ENCODE measurements at regions not wholly inside any gene's neighbourhood (a gene's known extent, or its start where the extent isn't known, plus 50 kb on each side); places are given as distances from the start of the nearest gene placed in this dataset.
A peak's percentile ranks its signal among the peaks of the same experiment; 100 is the strongest.

DNA sequence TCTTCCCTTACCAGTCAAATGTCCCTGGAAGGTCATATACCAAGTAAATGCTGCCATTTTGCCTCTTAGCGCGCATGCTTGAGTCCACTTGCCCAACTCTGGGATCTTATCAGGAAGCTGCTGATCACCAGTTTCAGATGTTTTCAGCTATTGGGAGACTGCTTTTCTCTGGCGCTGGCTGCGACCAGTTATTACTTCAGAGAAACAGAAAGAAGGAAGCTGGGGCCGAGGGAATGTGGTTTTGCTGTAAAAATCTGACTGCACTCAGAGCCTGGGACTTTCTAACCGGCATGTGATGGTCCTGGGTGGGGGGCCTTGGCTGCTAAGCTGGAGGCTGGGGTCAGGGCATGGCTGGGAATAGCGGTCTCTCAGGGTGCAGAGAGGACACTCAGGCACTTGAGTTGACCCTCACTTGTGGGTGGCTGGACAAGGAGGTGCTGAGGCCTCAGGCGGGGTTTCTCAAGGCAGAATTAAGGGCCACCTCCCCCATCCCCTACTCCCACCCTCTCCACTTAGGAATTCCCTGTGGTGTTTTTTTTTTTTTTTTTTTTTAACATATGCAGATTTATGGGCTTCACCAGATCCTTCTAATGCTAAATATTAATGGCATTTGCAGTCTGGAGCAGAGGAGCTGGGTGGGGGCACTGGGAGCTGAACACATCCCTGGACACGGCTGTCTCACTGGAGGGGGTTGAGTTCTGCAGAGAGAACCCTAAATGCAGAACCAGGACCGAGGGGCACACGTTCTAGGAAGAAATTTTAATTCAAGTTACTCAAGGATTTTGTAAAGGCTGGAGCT lies 145.8 kb downstream of the CYLD start:
- Histone ChIP-seq H3K9ac (ENCODE audit: low read length) (no peak overlapping the region), H3K4me1 (ENCODE audit: low read length) (no peaks in the 10 kb centered on the region), H3K27ac (ENCODE audit: low read length) (no peak overlapping the region), H3K36me3 (replicated peaks; ENCODE audit: insufficient read depth, low read length) (no peaks in the 10 kb centered on the region), H3K9me3 (replicated peaks; ENCODE audit: insufficient read depth, low read length) (no peaks in the 10 kb centered on the region), H3K4me3 (ENCODE audit: low read length) (no peak overlapping the region), H3F3A (ENCODE audit: insufficient read depth, low read length) (no peaks in the 10 kb centered on the region), H2AFZ (ENCODE audit: low read length) (no peak overlapping the region), H3K4me2 (ENCODE audit: low read depth, low read length) (no peak overlapping the region), H3K9me2 (replicated peaks; ENCODE audit: insufficient read depth, low read length) (no peaks in the 10 kb centered on the region), H4K20me1 (ENCODE audit: insufficient read depth, low read length) (no peaks in the 10 kb centered on the region), H3K79me2 (ENCODE audit: low read length) (no peaks in the 10 kb centered on the region), H3K27me3 (replicated peaks; ENCODE audit: insufficient read depth, low read length) (no peaks in the 10 kb centered on the region)
- TF ChIP-seq EZH2phosphoT487 (IDR thresholded peaks at IDR 0.05; ENCODE audit: low read length) (no peak), EZH2 (optimal IDR thresholded peaks at IDR 0.05; ENCODE audit: low read depth, low read length) (no peak)
- TF ChIP-seq, protein P1, sequence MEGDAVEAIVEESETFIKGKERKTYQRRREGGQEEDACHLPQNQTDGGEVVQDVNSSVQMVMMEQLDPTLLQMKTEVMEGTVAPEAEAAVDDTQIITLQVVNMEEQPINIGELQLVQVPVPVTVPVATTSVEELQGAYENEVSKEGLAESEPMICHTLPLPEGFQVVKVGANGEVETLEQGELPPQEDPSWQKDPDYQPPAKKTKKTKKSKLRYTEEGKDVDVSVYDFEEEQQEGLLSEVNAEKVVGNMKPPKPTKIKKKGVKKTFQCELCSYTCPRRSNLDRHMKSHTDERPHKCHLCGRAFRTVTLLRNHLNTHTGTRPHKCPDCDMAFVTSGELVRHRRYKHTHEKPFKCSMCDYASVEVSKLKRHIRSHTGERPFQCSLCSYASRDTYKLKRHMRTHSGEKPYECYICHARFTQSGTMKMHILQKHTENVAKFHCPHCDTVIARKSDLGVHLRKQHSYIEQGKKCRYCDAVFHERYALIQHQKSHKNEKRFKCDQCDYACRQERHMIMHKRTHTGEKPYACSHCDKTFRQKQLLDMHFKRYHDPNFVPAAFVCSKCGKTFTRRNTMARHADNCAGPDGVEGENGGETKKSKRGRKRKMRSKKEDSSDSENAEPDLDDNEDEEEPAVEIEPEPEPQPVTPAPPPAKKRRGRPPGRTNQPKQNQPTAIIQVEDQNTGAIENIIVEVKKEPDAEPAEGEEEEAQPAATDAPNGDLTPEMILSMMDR (IDR thresholded peaks at IDR 0.05; ENCODE audit: low read length): no peak
- DNase-seq: no peak

DNA sequence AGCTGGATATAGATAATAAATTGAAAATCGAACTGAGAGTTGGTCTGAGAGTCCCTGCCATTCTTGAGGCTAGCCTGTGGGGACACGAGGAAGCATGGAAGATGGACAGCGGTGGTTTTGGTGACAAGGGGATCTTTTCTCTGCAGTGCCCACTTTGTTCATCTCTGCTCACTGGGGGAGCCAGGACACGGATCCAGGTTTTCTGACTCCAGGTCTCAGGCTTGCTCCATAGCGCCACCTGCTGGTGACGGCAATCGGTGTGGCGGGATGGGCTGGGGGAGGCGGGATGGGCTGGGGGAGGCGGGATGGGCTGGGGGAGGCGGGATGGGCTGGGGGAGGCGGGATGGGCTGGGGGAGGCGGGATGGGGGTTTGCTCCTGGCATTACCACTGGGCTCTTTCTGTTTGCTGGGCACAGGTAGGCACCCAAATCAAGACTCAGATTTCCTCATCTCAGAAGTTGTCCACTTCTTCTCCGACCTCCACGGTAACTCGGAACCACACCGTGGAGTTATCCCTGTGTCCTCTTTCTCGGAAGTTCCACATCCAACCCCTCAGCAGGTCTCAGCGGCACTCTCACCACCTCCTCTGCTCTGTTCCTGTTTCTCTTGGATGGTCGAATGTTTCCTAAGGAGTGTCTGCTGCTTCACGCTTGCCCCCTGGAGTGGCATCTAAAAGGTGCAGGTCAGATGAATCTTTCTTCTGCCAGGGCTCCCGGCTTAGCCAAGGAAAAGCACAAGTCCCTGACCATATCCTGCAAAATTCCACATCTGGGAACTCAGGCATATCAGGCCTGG lies 142.4 kb downstream of the CYLD start:
- no peaks in the 10 kb centered on the region for H3K27me3 ChIP-seq (replicated peaks; ENCODE audit: insufficient read depth, low read length)
- H3K9me2 ChIP-seq (replicated peaks; ENCODE audit: insufficient read depth, low read length): no peaks in the 10 kb centered on the region
- H3K79me2 ChIP-seq (ENCODE audit: low read length): no peaks in the 10 kb centered on the region
- H4K20me1 ChIP-seq (ENCODE audit: insufficient read depth, low read length): no peaks in the 10 kb centered on the region
- H3K4me3 ChIP-seq (ENCODE audit: low read length): no peak overlapping the region
- H3K36me3 ChIP-seq (replicated peaks; ENCODE audit: insufficient read depth, low read length): no peaks in the 10 kb centered on the region
- TF ChIP-seq, protein P1 (IDR thresholded peaks at IDR 0.05; ENCODE audit: low read length): 0 out of 2 replicates have a peak, but pooled peaks have one; percentile 15
- TF ChIP-seq EZH2phosphoT487 (IDR thresholded peaks at IDR 0.05; ENCODE audit: low read length): no peak
- no peak overlapping the region for H3K27ac ChIP-seq (ENCODE audit: low read length)
- no peaks in the 10 kb centered on the region for H3K4me1 ChIP-seq (ENCODE audit: low read length)
- no peak overlapping the region for H3K9ac ChIP-seq (ENCODE audit: low read length)
- no peak for DNase-seq
- H3K9me3 ChIP-seq (replicated peaks; ENCODE audit: insufficient read depth, low read length): no peaks in the 10 kb centered on the region
- no peaks in the 10 kb centered on the region for H3F3A ChIP-seq (ENCODE audit: insufficient read depth, low read length)
- no peak overlapping the region for H2AFZ ChIP-seq (ENCODE audit: low read length)
- no peak overlapping the region for H3K4me2 ChIP-seq (ENCODE audit: low read depth, low read length)

DNA sequence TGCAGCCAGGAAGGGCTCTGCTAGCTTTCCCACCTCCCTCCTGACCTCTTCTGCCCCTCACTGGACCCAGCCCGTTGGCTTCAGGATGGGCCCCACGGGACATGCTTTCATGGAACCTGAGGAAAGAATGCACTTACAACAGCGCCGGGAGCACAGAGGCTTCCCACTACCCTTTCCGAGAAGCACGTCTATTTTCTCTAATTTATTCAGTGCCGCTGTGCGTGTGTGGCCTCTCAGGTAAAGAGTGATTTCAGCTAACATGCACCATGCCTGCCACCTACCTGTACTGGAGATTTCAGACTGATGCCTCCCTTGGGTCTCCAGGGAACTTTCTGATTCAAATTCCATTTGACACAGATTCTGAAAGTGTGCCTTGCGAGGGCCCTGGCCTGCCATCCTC lies 140.1 kb downstream of the CYLD start:
- Histone ChIP-seq H4K20me1 (ENCODE audit: insufficient read depth, low read length) (no peaks in the 10 kb centered on the region), H3F3A (ENCODE audit: insufficient read depth, low read length) (no peaks in the 10 kb centered on the region), H3K79me2 (ENCODE audit: low read length) (no peaks in the 10 kb centered on the region), H3K9me3 (replicated peaks; ENCODE audit: insufficient read depth, low read length) (no peaks in the 10 kb centered on the region), H3K9ac (ENCODE audit: low read length) (no peak overlapping the region), H3K9me2 (replicated peaks; ENCODE audit: insufficient read depth, low read length) (no peaks in the 10 kb centered on the region), H3K4me2 (ENCODE audit: low read depth, low read length) (no peak overlapping the region), H3K4me1 (ENCODE audit: low read length) (no peaks in the 10 kb centered on the region), H3K27ac (ENCODE audit: low read length) (no peak overlapping the region), H3K4me3 (ENCODE audit: low read length) (no peak overlapping the region), H3K36me3 (replicated peaks; ENCODE audit: insufficient read depth, low read length) (no peaks in the 10 kb centered on the region), H3K27me3 (replicated peaks; ENCODE audit: insufficient read depth, low read length) (no peaks in the 10 kb centered on the region), H2AFZ (ENCODE audit: low read length) (no peak overlapping the region)
- no peak for DNase-seq
- TF ChIP-seq EZH2 (optimal IDR thresholded peaks at IDR 0.05; ENCODE audit: low read depth, low read length) (no peak), EZH2phosphoT487 (IDR thresholded peaks at IDR 0.05; ENCODE audit: low read length) (no peak)
- TF ChIP-seq, protein P1 (IDR thresholded peaks at IDR 0.05; ENCODE audit: low read length): no peak

Measured in MM.1S (cell line).